ENCODE measurements at regions not wholly inside any gene's neighbourhood (a gene's known extent, or its start where the extent isn't known, plus 50 kb on each side); places are given as distances from the start of the nearest gene placed in this dataset.

DNA sequence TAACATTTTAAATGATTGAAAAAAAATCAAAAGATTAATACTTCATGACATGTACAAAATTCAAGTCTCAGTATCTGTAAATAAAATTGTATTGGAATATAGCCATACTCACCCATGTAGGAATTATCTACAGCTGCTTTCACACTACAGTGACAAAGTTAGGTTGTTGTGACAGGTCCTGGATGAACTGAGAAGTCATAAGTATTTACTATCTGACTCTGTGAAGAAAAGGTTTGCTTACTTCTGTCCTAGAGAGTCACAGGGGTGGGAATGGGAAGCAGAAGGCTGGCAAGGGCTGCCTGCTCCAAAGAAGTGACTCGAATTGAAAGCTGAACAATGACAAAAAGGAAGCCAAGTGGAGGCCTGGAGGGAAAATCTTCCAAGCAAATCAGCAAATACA is 155.2 kb downstream of the SLC30A10 start:
- TF ChIP-seq, protein P1, sequence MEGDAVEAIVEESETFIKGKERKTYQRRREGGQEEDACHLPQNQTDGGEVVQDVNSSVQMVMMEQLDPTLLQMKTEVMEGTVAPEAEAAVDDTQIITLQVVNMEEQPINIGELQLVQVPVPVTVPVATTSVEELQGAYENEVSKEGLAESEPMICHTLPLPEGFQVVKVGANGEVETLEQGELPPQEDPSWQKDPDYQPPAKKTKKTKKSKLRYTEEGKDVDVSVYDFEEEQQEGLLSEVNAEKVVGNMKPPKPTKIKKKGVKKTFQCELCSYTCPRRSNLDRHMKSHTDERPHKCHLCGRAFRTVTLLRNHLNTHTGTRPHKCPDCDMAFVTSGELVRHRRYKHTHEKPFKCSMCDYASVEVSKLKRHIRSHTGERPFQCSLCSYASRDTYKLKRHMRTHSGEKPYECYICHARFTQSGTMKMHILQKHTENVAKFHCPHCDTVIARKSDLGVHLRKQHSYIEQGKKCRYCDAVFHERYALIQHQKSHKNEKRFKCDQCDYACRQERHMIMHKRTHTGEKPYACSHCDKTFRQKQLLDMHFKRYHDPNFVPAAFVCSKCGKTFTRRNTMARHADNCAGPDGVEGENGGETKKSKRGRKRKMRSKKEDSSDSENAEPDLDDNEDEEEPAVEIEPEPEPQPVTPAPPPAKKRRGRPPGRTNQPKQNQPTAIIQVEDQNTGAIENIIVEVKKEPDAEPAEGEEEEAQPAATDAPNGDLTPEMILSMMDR (optimal IDR thresholded peaks at IDR 0.05 in 1 of 3, IDR thresholded peaks at IDR 0.05 in 1 of 3, conservative IDR thresholded peaks at IDR 0.05 in 1 of 3; ENCODE audit: extremely low read depth in 1 of 3, insufficient read depth in 2 of 3, low read length in 3 of 3): no peak
- TF ChIP-seq EZH2 (IDR thresholded peaks at IDR 0.05; ENCODE audit: low read length): no peak
